G401 (cell line): ENCODE measurements at regions not wholly inside any gene's neighbourhood (a gene's known extent, or its start where the extent isn't known, plus 50 kb on each side); places are given as distances from the start of the nearest gene placed in this dataset.

Experiments used
- DNase-seq: peaks from one replicate; pipeline ENCODE4 v3.0.0-alpha.2; 2015; ENCODE audit warnings: low spot score
- in situ Hi-C: cut with HindIII; loops from 2 replicates; pipeline ENCODE4 v1.10.0; 2016; ENCODE audit warnings: low sequenced_read_pairs, mixed read lengths

- in situ Hi-C loops: no loop called here
- DNase-seq: no peak
Observed at GRCh38 chr1:229759037-229759435, 133.0 kb downstream of the URB2 start.

DNA sequence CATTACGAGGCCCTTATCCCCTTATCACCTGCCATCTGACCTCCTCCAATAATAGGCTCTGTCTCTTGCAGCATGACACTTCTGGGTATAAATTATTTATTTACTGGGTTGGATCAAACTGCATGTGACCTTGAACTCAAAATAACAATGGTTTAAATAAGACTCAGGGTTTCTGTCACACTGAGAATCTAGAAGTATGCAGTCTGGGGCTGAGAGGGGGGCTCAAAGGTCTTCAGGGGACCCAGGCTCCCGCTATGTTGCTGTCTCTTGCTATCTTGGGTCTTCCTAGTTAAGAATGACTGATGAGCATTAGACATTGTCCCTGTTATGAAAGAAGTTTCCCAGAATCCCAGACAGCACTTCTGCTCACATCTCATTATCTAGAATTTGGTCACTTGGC lies 133.5 kb downstream of the URB2 start:
- in situ Hi-C loops: no loop called here
- no peak for DNase-seq

DNA sequence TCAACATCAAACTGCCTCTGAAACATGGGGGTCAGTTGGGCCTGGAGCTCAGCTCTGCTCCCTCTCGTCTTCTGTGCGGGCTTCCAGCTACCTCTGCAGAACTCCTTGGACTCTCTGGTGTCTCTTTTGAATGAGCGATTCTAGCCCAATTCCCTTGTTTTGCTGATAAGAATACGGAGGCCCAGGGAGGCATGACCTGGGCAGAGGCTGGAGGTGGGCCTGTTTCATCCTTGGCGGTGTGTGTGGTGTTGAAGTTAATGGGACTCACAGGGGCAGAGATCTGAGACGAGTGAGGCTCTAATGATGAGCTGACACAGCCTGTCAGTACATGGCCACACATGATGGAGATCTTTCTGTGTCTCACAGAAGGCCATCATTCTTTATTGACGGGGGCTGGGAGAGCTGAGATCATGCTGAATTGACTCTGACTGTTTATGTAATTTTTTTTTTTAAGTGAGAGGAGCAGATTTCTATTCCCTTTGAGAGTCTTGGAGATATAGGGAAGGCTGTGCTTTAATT lies 134.5 kb downstream of the URB2 start:
- DNase-seq: no peak
- in situ Hi-C loops: no loop called here

GRCh38 chr1:229762891-229763290 lies 136.8 kb downstream of the URB2 start:
- no peak for DNase-seq
- in situ Hi-C loops: no loop called here

- in situ Hi-C loops: no loop called here
- no peak for DNase-seq
Observed at GRCh38 chr1:229768232-229768631, 142.2 kb downstream of the URB2 start.

- in situ Hi-C loops: no loop called here
- no peak for DNase-seq
Observed at GRCh38 chr1:229769006-229769405, 143.0 kb downstream of the URB2 start.

DNA sequence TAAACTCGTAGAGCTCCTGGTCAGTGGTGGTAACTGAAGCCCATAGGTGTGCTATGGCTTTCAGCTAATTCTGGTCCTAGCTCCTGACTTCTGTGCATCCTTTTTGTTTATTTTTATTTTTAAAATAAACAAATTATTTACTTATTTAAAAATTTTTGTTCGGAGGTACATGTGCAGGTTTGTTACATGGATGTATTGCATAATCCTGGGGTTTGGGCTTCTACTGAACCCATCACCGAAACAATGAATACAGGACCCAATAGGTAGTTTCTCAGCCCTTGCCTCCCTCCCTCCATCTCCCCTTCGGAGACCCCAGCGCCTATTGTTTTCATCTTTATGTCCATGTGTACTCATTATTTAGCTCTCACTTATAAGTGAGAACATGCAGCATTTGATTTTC lies 143.8 kb downstream of the URB2 start:
- in situ Hi-C loops: no loop called here

GRCh38 chr1:229778794-229779193 lies 152.7 kb downstream of the URB2 start:
- in situ Hi-C loops: no loop called here
- no peak for DNase-seq

More for the DNA sequence above, 143.8 kb downstream of the URB2 start:
- DNase-seq: no peak

- DNase-seq: peak; percentile 68
Observed at GRCh38 chr1:229781453-229781852, 155.4 kb downstream of the URB2 start.

GRCh38 chr1:229782469-229782868 lies 156.4 kb downstream of the URB2 start:
- DNase-seq: no peak
- in situ Hi-C loops: no loop called here

More at GRCh38 chr1:229781453-229781852, 155.4 kb downstream of the URB2 start:
- in situ Hi-C loops: no loop called here

DNA sequence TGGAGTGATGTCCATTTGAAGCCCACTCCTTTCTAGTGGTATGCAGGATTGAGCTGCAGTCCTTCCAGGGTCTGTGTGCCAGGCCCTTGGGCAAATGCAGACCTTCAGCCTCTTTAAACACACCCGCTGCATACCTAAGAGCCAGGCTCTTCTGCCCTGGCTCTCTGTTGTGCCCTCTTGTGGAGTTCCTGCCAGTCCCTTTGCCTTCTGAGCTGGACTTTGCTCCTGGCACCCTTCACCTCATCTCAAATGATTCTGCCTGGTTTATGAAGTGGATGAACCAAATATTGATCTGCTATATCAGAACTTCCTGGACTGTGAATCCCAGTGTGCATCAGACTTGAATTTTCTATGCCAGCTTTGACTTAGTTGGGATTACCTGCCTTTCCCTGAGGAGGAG lies 158.8 kb downstream of the URB2 start:
- no peak for DNase-seq
- in situ Hi-C loops: no loop called here

GRCh38 chr1:229786974-229787610 lies 161.0 kb downstream of the URB2 start:
- in situ Hi-C loops: no loop called here
- DNase-seq: no peak

DNA sequence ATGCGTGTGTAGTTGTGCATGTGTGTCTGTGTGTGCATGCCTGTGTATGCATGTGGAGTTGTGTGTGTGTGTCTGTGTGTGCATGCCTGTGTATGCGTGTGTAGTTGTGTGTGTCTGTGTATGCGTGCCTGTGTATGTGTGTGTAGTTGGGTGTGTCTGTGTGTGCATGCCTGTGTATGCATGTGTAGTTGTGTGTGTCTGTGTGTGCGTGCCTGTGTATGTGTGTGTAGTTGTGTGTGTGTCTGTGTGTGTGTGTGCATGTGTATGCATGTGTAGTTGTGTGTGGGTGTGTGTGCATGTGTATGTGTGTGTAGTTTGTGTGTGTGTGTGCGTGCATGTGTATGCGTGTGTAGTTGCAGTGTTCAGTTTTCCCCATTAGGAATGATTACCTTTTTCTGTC lies 162.0 kb downstream of the URB2 start:
- DNase-seq: no peak
- in situ Hi-C loops: no loop called here

GRCh38 chr1:229792012-229792975 lies 166.2 kb downstream of the URB2 start:
- in situ Hi-C loops: no loop called here
- peak; percentile 2 for DNase-seq

DNA sequence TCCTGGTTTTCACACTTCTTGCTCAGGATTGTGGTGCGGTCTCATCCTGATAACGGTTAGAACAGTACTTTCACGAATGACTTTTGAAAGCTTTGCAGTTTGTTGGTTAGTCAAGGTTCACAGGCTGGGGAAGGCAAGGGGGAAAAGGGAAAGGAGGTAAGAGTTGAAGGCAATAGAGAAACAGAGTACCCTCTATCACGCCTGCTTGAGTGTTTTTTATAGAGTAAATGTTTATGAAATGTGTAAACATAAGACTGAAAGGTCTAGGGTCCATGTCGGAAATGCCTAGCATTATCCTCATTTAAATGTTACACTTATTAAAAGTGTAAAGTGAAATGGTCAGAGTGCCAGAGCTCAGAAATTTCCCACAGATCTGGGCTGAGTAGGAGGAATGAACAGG lies 167.4 kb downstream of the URB2 start:
- in situ Hi-C loops: no loop called here
- DNase-seq: no peak

DNA sequence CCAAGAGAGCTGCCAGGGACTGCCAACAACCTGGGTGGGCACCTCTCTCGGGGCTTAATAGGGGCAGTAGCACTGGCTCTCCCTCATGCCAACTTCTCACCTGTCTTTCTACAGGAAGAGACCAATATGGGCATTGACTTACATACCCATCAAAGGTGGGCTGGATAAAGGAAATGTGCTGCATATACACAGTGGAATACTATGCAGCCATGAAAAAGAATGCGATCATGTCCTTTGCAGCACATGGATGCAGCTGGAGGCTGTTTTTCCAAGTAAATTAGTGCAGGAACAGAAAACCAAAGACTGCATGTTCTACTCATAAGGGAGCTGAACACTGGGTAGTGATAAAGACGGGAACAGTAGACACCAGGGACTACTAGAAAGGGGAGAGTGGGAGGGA lies 172.5 kb downstream of the URB2 start:
- no peak for DNase-seq
- in situ Hi-C loops: no loop called here

GRCh38 chr1:229803626-229804217 lies 177.7 kb downstream of the URB2 start:
- in situ Hi-C loops: no loop called here

GRCh38 chr1:229808272-229808671 lies 182.2 kb downstream of the URB2 start:
- in situ Hi-C loops: no loop called here
- DNase-seq: no peak

More at GRCh38 chr1:229803626-229804217, 177.7 kb downstream of the URB2 start:
- DNase-seq: no peak

DNA sequence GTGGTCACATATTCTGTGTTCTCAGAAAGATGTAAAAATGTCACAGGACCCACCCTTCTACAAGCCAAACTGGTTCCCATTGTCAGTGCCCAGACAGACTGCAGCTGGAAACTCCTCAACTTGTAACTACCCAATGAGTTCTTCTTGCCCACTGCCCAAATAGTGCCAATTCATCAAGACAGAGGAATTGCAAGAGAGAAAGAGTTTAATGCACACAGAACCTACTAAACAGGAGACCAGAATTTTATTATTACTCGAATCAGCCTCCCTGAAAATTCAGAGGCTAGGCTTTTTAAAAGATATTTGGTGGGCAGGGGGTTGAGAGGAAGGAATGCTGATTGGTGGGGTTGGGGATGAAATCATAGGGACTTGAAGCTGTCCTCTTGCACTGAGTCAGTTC lies 184.1 kb downstream of the URB2 start:
- DNase-seq: no peak
- in situ Hi-C loops: no loop called here

DNA sequence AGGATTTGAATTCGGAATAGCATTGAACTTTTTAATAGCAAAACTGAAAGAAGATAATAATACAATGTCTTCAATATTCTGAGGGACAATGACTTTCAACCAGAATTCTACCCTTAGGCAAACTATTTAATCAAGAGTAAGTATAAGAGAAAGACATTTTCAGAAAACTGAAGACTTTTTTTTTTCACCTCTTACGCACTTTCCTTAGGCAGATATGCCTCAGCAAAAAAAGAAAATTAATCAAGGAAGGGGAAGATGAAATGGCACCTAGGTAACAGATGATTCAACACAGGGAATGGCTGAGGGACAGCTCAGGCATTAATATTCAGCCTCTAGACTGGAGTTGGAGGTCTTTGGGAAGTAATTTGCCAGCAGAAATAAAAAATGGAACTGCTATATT lies 184.9 kb downstream of the URB2 start:
- no peak for DNase-seq
- in situ Hi-C loops: no loop called here
